Psoas muscle (tissue), 7 donors: ENCODE measurements at regions not wholly inside any gene's neighbourhood (a gene's known extent, or its start where the extent isn't known, plus 50 kb on each side); places are given as distances from the start of the nearest gene placed in this dataset.
A peak's percentile ranks its signal among the peaks of the same experiment; 100 is the strongest.

Experiments
- ATAC-seq, 4 donors: fragments of 200-7000 bp; cut with Tn5 transposase; one replicate each; pipeline ENCODE4 v1.9.1; 2020; ENCODE audit warnings: moderate library complexity in 3 of 4, mild to moderate bottlenecking in 2 of 4
- DNase-seq, 2 donors: peaks; one replicate each; pipeline ENCODE4 v3.0.0-alpha.2; 2020
- H3K27ac ChIP-seq: fragments of 200-600 bp; one replicate; pipeline ENCODE4 v1.8.0; 2022
- H3K27me3 ChIP-seq, 3 donors: fragments of 200-600 bp in 1 of 3; one replicate each; pipeline versions ENCODE4 v1.6.1 to v1.8.0; 2013 to 2022; ENCODE audit warnings: low read length in 2 of 3, mild to moderate bottlenecking in 2 of 3, moderate library complexity in 1 of 3; ENCODE audit not compliant: insufficient read depth in 3 of 3
- H3K36me3 ChIP-seq, 2 donors: fragments of 200-600 bp in 1 of 2; one replicate each; pipeline versions ENCODE4 v1.6.1 to v1.8.0; 2013 to 2022; ENCODE audit warnings: low read depth in 1 of 2, mild to moderate bottlenecking in 1 of 2, moderate library complexity in 1 of 2; ENCODE audit not compliant: insufficient read depth in 1 of 2
- H3K4me1 ChIP-seq: fragments of 200-600 bp; one replicate; pipeline ENCODE4 v1.8.0; 2022
- H3K4me3 ChIP-seq: fragments of 200-600 bp; one replicate; pipeline ENCODE4 v1.8.0; 2022; ENCODE audit warnings: mild to moderate bottlenecking
- H3K9me3 ChIP-seq: fragments of 200-600 bp; one replicate; pipeline ENCODE4 v1.8.0; 2022
- CTCF ChIP-seq: fragments of 200-600 bp; IDR thresholded peaks from one replicate; pipeline ENCODE4 v1.8.0; 2022; ENCODE audit warnings: antibody characterized with exemption
- WGBS, 3 donors: extraction: QIAGEN DNeasy Blood & Tissue Kit; methylation state at CpG; one replicate each; pipeline versions ENCODE4 v1.1.6 to v1.1.7; 2013; 5-methylcytosine and 5-hydroxymethylcytosine counted together
- intact Hi-C, 2 donors: fragments of 100-400 bp; cut with DNase I; formaldehyde crosslinking; loops; one replicate each; pipeline versions ENCODE4 v1.11.0 to v1.14.2; 2022
- donor health status: healthy with polysubstance abuse.
- donor health status: DM: no; HTN: no; CAD: no; lungs with moderate emphysema.
- donor health status: Bipolar disorder and iron deficiency.
- donor health status: healthy.
- donor health status: DM: yes; HTN: yes; CAD: no.
- donor health status: DM: no; HTN: no; CAD: no.
- donor health status: DM: yes; HTN: yes; CAD: no.

GRCh38 chr13:80040196-80040980 is 300.5 kb downstream of the SPRY2 start:
- no peaks in the 10 kb centered on the region for H3K27me3 ChIP-seq
- H3K27ac ChIP-seq: no peak overlapping the region
- intact Hi-C loops: no loop called here
- no peak overlapping the region for H3K4me3 ChIP-seq
- TF ChIP-seq CTCF: no peak
- DNase-seq (no peak), ATAC-seq (peak; percentile 53 to 85 (median 71))
- 43 to 51% (median 50%) methylated on average over 4 of the region's 4 CpGs for WGBS, 3 donors
- H3K36me3 ChIP-seq: no peaks in the 10 kb centered on the region
- no peaks in the 10 kb centered on the region for H3K4me1 ChIP-seq
- no peaks in the 10 kb centered on the region for H3K9me3 ChIP-seq

GRCh38 chr13:80039000-80039399 is 301.9 kb downstream of the SPRY2 start:
- intact Hi-C loops: no loop called here
- Histone ChIP-seq H3K27ac (no peak overlapping the region), H3K36me3 (no peaks in the 10 kb centered on the region), H3K27me3 (no peaks in the 10 kb centered on the region), H3K4me1 (no peaks in the 10 kb centered on the region), H3K9me3 (no peaks in the 10 kb centered on the region), H3K4me3 (no peak overlapping the region)
- no peak for ATAC-seq
- TF ChIP-seq CTCF: no peak
- 81 to 89% (median 84%) methylated on average over 1 of the region's 1 CpG for WGBS, 3 donors
- DNase-seq: no peak

GRCh38 chr13:80038371-80038770 is 302.6 kb downstream of the SPRY2 start:
- Histone ChIP-seq H3K36me3 (no peaks in the 10 kb centered on the region), H3K27me3 (no peaks in the 10 kb centered on the region), H3K9me3 (no peaks in the 10 kb centered on the region), H3K4me3 (no peak overlapping the region), H3K27ac (no peak overlapping the region), H3K4me1 (no peaks in the 10 kb centered on the region)
- intact Hi-C loops: no loop called here
- TF ChIP-seq CTCF: no peak
- ATAC-seq (no peak), DNase-seq (no peak)

- 73 to 75% (median 75%) methylated on average over 2 of the region's 2 CpGs for WGBS, 3 donors
- Histone ChIP-seq H3K4me1 (no peaks in the 10 kb centered on the region), H3K36me3 (no peaks in the 10 kb centered on the region), H3K27me3 (no peaks in the 10 kb centered on the region), H3K4me3 (no peak overlapping the region), H3K27ac (no peak overlapping the region), H3K9me3 (no peaks in the 10 kb centered on the region)
- ATAC-seq (no peak), DNase-seq (no peak)
- TF ChIP-seq CTCF: no peak
- intact Hi-C loops: no loop called here
Measured at GRCh38 chr13:80037505-80037888, 303.4 kb downstream of the SPRY2 start.
